Suprapubic skin (tissue), 4 donors: ENCODE measurements at regions not wholly inside any gene's neighbourhood (a gene's known extent, or its start where the extent isn't known, plus 50 kb on each side); places are given as distances from the start of the nearest gene placed in this dataset.

Source experiments
- DNase-seq, 2 donors: peaks; one replicate each; pipeline ENCODE4 v3.0.0-alpha.2; 2019; ENCODE audit warnings: low spot score in 2 of 2
- H3K27ac ChIP-seq: fragments of 200-600 bp; sonication (generic); one replicate; pipeline ENCODE4 v1.5.1; 2019
- H3K27me3 ChIP-seq: fragments of 200-600 bp; sonication (generic); one replicate; pipeline ENCODE4 v1.5.1; 2019
- H3K36me3 ChIP-seq: fragments of 200-600 bp; sonication (generic); one replicate; pipeline ENCODE4 v1.5.1; 2019
- H3K4me1 ChIP-seq: fragments of 200-600 bp; sonication (generic); one replicate; pipeline ENCODE4 v1.5.1; 2019
- H3K4me3 ChIP-seq: fragments of 200-600 bp; sonication (generic); one replicate; pipeline ENCODE4 v1.5.1; 2019; ENCODE audit warnings: mild to moderate bottlenecking
- H3K9me3 ChIP-seq: fragments of 200-600 bp; sonication (generic); one replicate; pipeline ENCODE4 v1.5.1; 2019
- CTCF ChIP-seq, 2 donors: fragments of 200-600 bp in 1 of 2; fragments of 450-650 bp in 1 of 2; sonication (generic) in 1 of 2; IDR thresholded peaks; one replicate each; pipeline ENCODE4 v1.5.1; 2016 to 2019; ENCODE audit warnings: antibody characterized with exemption in 2 of 2, mild to moderate bottlenecking in 1 of 2, moderate library complexity in 1 of 2
- EP300 ChIP-seq: sonication (generic); formaldehyde crosslinking; IDR thresholded peaks from one replicate; pipeline ENCODE4 v1.6.1; 2017; ENCODE audit warnings: antibody characterized with exemption
- POLR2A ChIP-seq, 2 donors: fragments of 450-650 bp; IDR thresholded peaks; one replicate each; pipeline ENCODE4 v1.6.1; 2017; ENCODE audit warnings: antibody characterized with exemption in 2 of 2, mild to moderate bottlenecking in 2 of 2, moderate library complexity in 2 of 2
- POLR2AphosphoS5 ChIP-seq, 3 donors: sonication (generic); formaldehyde crosslinking; IDR thresholded peaks; one replicate each; pipeline ENCODE4 v1.6.1; 2017; ENCODE audit warnings: antibody characterized with exemption in 3 of 3
- WGBS: methylation state at CpG from one replicate; pipeline ENCODE4 v1.1.5; 2018; 5-methylcytosine and 5-hydroxymethylcytosine counted together

- H3K27me3 ChIP-seq, result no peaks in the 10 kb centered on the region
- no peak for TF ChIP-seq EP300
- TF ChIP-seq POLR2A (IDR thresholded peaks at IDR 0.05), result no peak
- no peak for TF ChIP-seq POLR2AphosphoS5 (IDR thresholded peaks at IDR 0.05)
- no peak for TF ChIP-seq CTCF (IDR thresholded peaks at IDR 0.05)
- H3K4me3 ChIP-seq, result no peak overlapping the region
- peaks cover 11% of the 10 kb centered on the region for H3K4me1 ChIP-seq
- no peak overlapping the region for H3K27ac ChIP-seq
- DNase-seq, result no peak
- H3K9me3 ChIP-seq, result peaks cover 10% of the 10 kb centered on the region
- no peaks in the 10 kb centered on the region for H3K36me3 ChIP-seq
- 92% methylated on average over 1 of the region's 1 CpG for WGBS
Measured at GRCh38 chr21:38729291-38729690, 76.4 kb upstream of the ETS2 start.

DNA sequence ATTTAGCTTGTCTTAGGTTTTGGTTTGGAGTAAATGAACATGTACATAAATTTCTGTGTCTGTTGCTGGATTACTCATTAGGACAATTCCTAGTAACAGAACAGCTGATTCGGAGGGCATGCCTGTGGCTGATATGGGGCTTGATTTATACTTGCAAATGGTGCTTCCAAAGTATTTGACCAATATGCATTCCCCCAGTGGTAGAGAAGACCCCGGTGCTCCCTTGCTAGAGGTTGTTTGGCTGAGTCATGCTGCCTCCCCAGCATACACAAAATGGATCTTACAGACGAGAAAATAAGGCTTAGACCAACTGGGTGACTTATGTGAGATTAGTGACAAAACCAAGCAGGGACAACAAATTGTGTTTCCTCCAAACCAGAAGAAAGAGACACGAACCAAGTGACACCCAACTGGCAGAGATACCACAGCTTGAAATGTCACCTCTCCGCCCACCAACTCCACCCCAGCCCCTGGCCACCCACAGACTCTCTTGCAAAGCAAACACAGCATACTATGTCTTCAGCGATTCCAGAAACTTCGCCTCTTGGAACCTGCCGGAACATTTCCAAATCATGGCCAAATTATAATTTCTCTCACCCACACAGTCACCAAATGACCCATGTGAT is 75.9 kb upstream of the ETS2 start:
- 52% methylated on average over 8 of the region's 8 CpGs for WGBS
- peaks cover 17% of the 10 kb centered on the region for H3K4me1 ChIP-seq
- no peaks in the 10 kb centered on the region for H3K27me3 ChIP-seq
- H3K36me3 ChIP-seq, result no peaks in the 10 kb centered on the region
- peaks cover 10% of the 10 kb centered on the region for H3K9me3 ChIP-seq
- TF ChIP-seq CTCF (IDR thresholded peaks at IDR 0.05) (no peak), POLR2AphosphoS5 (IDR thresholded peaks at IDR 0.05) (no peak), EP300 (no peak), POLR2A (IDR thresholded peaks at IDR 0.05) (no peak)
- H3K4me3 ChIP-seq, result no peak overlapping the region
- no peak for DNase-seq
- H3K27ac ChIP-seq, result no peak overlapping the region

- WGBS, result 8% methylated on average over 30 of the region's 30 CpGs
- Histone ChIP-seq H3K4me1 (peaks cover 17% of the 10 kb centered on the region), H3K27me3 (no peaks in the 10 kb centered on the region), H3K4me3 (peak overlapping the region; percentile 39), H3K36me3 (no peaks in the 10 kb centered on the region), H3K27ac (peak overlapping the region; percentile 45), H3K9me3 (no peaks in the 10 kb centered on the region)
- TF ChIP-seq EP300, result no peak
- no peak for TF ChIP-seq POLR2A (IDR thresholded peaks at IDR 0.05)
- peak; percentile 92 for TF ChIP-seq CTCF (IDR thresholded peaks at IDR 0.05)
- TF ChIP-seq POLR2AphosphoS5 (IDR thresholded peaks at IDR 0.05), result peak in 2 of 3 donors; percentile 22 to 40
- DNase-seq, result peak; percentile 93 to 94
Measured at GRCh38 chr21:38733972-38734546, 71.7 kb upstream of the ETS2 start.

DNA sequence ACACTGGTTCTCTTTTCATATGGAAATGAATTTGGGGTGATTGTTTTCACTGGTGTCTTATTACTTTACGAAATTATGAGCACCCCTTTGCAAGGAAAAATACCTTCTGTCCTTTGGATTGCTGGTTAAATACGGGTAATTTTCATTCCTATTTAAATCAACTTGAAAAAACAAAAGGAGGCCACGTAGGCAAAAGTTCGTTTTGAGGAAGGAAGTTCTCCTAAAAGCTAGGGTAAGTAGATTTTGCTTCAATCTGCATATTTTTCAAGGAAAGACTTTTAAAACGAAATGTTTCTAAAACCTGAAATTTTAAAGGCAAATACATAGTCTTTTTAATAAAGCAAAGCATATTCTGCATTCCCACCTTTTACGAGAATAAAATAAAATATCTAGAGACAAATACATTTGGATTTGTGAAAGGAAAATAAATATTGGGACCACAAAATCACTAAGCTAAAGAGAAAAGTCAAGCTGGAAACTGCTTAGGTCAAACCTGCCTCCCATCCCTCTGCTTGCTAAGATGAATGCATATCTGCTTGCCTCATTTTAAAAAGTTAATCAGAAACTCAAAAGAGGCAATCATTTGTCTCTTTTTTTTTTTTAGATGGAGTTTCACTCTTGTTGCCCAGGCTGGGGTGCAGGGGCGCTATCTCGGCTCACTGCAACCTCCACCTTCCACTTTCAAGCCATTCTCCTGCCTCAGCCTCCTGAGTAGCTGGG is 70.9 kb upstream of the ETS2 start:
- Histone ChIP-seq H3K27ac (no peak overlapping the region), H3K36me3 (no peaks in the 10 kb centered on the region), H3K4me1 (peaks cover 17% of the 10 kb centered on the region), H3K4me3 (peak overlapping the region; percentile 39), H3K9me3 (no peaks in the 10 kb centered on the region), H3K27me3 (no peaks in the 10 kb centered on the region)
- no peak for DNase-seq
- TF ChIP-seq CTCF (IDR thresholded peaks at IDR 0.05), result no peak
- no peak for TF ChIP-seq EP300
- TF ChIP-seq POLR2A (IDR thresholded peaks at IDR 0.05), result no peak
- no peak for TF ChIP-seq POLR2AphosphoS5 (IDR thresholded peaks at IDR 0.05)
- WGBS, result 69% methylated on average over 8 of the region's 8 CpGs

DNA sequence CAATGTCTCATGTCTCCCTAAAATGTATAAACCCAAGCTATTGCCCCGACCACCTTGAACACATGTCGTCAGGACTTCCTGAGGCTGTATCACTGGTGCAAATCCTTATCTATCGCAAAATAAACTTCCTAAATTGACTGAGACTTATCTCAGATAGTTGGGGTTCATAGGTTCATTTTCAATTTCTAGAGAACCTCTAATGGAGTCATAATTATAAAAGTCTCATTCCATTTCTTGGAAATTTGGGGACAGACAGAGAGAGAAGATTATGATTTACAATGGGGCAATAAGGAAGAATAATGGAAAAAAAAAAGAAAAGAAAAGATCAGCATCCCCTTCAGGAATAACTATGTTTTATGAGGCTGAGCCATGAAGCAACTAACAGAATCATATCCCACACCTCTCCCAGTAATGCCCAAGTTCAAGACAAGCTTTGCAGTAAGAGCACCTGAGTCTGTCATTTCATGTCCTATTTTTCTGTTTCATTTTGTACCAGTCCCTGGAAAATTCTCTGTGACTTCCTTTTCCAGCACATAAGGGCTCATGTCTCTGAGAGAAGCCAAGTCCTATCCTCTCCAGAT is 70.0 kb upstream of the ETS2 start:
- H3K9me3 ChIP-seq, result no peaks in the 10 kb centered on the region
- TF ChIP-seq POLR2AphosphoS5 (IDR thresholded peaks at IDR 0.05) (no peak), CTCF (IDR thresholded peaks at IDR 0.05) (no peak), EP300 (no peak), POLR2A (IDR thresholded peaks at IDR 0.05) (no peak)
- peaks cover 10% of the 10 kb centered on the region for H3K4me1 ChIP-seq

More for the DNA sequence above, 70.0 kb upstream of the ETS2 start:
- no peak overlapping the region for H3K4me3 ChIP-seq
- no peaks in the 10 kb centered on the region for H3K27me3 ChIP-seq
- no peak for DNase-seq
- H3K36me3 ChIP-seq, result no peaks in the 10 kb centered on the region
- H3K27ac ChIP-seq, result no peak overlapping the region
- WGBS, result 83% methylated on average over 3 of the region's 3 CpGs
